Fibroblast of the conjunctiva (primary cell): ENCODE measurements at regions not wholly inside any gene's neighbourhood (a gene's known extent, or its start where the extent isn't known, plus 50 kb on each side); places are given as distances from the start of the nearest gene placed in this dataset.
"Not testable (repeated sequence)": the region's sequence is repeated elsewhere in the genome, so short reads cannot be mapped to it uniquely, and the experiment has no call there.

Experiments used
- DNase-seq: peaks from one replicate; pipeline ENCODE4 v3.0.0-alpha.2; 2010; ENCODE audit warnings: low read depth

DNA sequence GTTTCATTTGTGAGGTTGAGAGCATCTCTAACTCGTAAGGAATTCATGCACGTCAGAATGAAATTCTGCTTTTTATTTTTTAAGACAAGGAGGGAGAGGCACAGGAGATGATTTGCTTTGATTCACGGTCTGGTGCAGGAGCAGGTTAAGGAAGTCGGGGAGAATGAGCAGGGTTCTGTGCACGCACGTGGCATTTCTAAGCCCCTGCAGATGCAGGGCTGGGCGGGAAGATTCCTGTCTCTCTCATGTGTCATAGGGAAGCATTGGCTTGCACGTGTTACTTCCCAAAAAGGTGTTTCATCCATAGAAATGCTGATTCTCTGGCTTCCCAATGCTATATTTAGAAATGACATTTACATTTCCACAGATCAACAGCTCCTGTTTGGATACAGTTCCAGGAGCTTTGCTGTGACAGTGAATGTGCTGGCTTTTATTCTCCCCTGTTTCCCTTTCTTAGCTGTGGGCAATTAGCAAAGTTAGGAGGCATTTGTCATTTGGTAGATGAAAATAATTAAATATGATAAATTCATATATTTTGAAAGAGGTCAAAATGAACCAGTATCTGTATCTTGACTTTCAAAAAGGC is 119.7 kb upstream of the ZFP64 start:
- no peak for DNase-seq

DNA sequence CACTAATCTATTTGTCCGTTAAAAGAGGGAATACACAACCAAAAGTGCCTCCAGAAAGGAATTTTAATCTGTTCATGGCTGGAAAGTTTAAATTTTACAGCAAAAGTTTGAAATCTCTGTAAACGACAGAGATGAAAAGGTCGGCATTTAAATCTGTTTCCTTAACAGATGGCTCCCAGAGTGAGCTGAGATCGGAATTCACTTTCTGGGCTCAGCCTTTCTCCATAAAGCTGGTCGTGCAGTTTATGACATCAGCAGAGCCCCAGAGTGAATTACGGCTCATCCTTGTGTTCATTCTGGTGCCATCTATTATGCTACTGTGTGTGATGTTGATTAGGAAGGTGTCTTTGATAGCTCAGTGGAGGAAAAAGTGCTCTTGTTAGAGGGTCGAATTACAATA is 117.6 kb upstream of the ZFP64 start:
- no peak for DNase-seq

DNA sequence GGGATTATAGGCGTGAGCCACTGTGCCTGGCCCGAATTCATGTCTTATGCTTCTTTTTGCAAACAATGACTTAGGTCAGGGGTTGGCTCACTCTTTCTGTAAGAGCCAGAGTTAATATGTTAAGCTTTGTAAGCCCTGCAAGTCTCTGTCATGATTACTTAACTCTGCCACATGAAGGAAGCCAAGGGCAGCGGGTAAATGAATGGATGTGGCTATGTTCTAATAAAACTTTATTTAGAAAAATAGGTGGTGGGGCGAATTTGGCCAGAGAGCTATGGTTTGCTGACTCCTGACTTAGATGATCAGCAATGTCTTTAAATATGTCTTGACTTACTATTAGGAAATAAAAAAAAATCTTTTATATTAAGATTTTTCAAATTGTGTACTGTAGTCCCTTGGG is 114.9 kb upstream of the ZFP64 start:
- DNase-seq = no peak

DNA sequence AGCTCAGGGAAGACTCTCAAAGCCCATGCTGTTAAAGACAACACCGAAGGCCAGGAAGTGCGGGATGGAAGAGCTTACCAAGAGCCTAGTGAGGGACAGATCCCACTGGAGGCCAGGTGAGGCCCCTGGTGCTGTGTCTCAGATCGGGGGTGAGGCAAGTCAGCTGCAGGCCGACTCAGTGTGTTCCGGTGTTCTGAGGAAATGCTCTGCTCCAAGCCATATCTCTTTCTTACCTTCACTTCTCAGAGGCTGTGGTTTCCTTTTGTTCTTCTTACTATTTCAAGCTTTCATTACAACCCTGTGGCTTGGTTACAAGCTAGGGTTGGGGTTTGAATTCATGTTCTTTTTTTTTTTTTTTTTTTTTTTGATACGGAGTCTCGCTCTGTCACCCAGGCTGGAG is 114.3 kb upstream of the ZFP64 start:
- no peak for DNase-seq

DNA sequence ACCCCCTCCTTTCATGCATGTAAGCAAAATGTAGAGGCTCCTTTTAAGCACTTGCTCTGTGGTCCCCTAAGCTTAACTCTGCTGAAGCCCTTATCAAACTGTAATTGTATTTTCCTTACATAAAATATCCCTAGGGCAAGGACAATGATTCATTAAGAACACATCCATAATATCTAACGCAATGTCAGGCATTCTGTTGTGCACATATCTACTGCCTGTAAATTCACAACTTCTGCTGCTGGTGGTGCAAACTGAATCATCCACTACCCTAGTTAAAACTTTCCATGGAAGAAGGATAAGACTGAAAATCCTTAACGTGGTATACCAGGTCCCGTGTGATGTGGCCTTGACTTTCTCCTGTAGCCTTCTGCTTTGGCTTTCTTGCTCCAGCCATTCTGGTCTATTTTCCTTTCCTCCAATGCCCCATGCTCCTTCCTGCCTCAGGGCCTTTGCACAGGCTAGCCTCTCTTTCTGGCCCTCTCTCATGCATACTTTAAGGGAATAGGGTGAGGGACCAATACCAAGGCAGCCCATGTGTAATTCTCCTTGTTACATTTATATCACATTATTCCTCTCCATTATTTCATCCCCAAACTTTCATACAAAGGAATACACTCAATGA is 113.6 kb upstream of the ZFP64 start:
- no peak for DNase-seq

DNA sequence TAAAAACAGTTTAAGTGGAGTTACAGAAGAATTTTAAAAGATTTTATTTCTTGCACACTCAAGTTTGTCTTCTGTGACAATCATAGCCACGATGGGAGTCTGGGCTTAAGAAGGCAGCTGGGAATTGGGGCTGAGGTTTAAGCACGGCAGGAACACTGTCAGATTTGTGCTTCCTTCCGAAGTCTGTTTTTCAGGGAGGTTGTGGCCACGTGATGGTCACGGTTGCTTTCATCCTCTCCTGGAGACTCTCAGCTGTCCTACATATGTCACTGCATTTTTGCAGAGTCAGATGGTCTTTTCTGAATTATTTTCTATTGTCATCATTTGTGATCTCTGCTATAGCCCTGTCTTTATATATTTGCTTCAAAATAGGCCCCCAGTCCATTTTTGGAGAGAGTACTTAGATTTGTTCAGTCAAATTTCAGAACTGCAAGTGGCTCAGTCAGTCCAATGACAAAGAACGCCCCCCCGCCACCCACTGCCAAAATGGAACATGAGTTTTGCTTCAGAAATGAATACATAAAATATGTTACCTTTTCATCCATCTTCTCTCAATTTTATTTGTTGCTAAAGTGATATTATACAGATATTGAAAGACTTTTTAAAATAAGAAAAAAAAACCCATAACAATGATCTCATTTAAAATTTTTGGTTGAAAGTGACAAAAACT is 111.8 kb upstream of the ZFP64 start:
- DNase-seq = no peak

DNA sequence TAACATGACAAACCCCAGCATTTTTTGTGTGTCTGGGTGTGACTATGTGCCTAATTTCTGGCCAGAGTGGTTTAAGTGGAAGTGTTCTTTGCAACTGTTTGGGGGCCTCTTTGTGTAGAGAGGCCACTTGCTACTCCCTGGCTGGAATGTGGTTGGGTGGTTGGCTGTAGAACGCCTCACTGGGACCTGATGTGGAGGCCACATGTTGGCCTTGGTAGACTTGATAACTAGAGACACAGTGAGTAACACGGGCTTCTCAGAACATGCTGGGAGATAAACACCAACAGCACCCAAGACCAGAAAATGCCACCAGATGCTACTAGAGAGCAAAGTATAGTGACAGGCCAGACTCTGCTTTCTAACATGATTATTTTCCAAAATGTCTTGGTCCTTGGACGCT is 111.2 kb upstream of the ZFP64 start:
- DNase-seq = no peak

DNA sequence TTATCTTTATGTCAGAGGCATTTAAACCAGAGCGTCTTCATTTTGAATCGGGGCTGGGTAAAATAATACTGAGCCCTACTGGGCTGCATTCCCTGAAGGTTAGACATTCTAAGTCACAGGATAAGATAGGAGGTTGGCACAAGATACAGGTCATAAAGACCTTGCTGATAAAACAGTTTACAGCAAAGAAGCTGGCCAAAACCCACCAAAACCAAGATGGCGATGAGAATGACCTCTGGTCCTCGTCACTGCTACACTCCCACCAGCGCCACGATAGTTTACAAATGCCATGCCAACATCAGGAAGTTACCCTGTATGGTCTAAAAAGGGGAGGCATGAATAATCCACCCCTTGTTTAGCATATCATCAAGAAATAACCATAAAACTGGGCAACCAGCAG is 110.5 kb upstream of the ZFP64 start:
- DNase-seq = not testable (repeated sequence)

DNA sequence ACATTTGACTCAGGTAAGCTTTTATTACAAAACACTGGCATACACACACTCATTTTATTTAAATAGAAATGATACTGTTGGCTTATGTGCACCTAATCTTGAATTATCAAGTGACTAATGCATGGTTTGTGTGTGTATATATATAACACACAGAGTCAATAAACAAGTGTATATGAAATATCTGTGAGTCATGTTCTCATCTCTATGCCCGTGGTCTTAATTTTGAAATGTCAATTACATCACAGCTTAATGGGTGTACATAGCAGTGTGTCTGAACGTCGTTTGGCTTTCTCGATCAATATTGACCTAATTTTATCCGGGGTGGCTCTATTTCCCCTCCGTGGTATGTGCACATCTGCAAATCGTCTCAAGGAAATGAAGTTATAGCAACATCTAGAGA is 104.0 kb upstream of the ZFP64 start:
- DNase-seq = no peak

DNA sequence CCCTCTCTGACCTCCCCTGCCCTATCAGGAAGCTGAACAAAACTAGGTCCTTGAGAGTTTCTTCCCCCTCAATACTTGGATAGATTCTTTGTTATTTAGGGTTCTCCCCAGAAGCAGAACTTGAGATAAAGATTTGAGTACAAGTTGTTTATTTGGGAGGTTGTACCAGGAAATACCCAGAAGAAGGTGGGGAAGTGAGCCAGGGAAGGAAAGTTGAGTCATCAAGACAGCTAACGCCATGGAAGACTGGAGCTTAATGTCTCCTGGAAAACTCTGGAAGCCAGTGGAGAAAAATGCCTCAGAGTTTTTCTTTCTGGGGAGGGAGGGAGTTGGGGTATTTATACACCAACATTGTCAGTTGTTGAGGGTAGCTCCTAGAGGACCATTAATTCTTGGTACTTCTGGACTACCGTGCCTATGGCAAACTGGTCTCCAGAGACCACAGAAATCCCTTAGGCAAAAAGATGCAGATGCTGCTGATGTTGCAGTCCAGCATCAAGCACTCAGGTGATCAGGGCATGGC is 102.6 kb upstream of the ZFP64 start:
- DNase-seq = no peak

DNA sequence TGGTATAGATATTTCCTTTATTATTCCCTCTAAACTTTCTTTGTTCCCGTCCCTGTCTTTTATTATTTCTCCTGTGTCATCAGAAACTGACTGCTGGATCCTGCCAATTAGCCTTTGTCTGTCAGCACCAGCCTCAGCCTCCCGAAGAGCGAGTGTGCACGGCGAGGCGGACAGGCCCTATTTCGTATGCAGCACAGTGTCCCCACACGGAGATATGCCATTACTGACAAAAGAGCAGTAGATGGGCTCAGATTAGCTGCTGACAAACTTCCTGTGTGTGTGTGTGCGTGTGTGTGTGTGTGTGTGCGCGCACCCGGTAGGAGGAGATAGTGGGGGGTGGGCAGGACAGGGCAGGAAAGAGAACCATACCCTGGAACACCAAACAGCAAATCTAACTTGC is 99.5 kb upstream of the ZFP64 start:
- no peak for DNase-seq

DNA sequence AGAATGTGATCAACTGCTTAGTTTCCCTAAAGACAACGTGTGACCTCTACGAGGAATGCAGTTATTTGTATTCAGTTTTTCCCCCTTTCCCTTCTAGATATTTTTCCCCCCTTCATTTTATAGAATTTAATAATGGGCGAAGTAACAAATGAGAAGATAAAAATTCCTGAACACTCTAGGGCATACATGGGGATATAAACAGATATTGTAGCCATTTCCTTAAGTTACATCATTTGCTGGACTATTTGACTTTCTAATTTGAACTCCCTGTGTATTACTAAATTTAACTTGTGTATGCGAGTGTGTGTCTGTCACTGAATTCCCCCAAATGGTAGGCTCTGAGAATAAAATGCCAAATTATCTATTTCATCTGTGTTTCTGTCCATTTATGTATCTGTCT is 99.0 kb upstream of the ZFP64 start:
- DNase-seq = no peak

DNA sequence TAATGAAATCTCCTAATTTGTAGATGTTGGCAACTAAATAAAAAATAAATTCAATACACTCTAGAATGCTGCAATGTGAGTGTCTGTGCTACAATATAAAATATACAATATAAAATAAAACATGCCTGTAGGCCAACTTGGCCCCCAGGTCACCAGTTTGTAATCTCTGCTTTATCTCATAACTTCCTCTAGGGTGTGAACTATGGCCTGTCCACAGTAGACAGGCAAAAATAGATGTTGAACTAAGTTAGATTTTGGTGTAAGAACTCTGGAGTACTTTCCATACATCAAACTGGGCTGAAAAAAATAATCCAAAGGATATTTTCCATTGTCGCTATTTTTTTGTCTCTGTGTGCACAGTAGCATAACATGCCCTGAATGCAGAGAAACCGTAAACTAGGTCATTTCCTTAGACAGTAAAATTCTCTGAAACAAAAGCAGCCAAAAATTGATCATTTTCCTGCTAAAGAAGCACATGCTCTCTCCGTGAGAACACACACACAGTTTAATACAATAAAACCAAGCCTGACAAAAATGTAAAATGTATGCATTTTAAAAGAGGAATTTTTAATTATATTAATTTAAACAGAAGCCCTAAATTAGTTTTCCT is 98.5 kb upstream of the ZFP64 start:
- no peak for DNase-seq

DNA sequence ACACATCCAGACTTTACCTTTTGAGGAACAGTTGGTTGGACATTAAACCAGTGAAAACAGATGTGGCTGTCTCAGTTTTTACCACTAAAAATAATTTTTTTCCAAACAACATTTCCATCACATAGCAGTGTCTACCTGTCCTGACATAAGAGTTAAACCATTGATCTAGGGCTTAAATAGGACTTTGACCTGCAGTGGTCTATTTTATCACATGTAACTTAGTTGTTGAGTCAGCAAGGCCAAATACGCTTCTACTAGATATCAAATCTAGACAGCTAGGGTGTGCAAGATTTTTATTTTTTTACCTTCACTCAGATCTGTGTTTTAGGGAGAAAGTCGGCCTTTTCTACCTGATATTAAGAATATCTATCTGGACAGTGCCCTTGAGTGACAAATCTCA is 88.8 kb upstream of the ZFP64 start:
- DNase-seq = no peak

DNA sequence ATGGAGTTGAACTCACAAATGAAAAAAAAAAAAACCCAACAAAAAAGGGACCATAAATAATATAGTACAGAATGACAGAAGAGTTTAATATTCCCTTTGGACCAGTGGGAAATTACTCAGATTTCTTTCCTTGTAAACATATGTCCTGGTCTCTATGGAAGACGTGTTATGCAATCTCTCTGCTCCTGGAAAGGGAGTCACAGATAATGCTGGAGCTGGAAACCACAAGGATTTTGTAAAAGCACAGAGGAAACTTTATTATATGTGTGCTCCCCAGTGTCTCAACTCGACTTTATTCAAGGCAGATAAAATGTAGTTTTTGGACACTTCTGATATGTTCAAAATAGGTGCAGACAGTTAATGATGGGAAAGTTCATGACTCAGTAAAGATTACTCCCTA is 88.1 kb upstream of the ZFP64 start:
- DNase-seq = no peak

DNA sequence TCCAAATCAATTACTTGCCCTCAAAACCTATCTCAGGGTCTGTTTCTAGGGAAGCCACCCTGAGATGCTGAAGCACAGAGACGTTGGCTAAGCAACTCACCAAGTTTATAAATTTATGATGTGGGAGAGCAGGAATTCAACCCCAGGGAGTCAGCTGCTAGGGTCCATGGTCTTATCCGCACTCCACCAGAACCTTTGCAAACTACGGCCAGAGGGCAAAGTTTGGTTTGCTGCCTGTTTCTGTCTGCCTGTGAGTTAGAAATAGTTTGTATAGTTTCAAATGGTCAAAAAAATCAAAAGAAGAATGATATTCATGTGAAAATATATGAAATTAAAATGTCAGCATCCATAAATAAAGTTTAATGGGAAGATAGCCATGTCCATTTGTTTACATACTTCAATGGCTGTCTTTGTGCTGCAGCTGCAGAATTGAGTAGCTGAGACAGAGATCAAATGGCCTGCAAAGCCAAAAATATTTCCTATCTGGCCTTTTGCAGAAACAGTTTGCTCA is 83.7 kb upstream of the ZFP64 start:
- no peak for DNase-seq

DNA sequence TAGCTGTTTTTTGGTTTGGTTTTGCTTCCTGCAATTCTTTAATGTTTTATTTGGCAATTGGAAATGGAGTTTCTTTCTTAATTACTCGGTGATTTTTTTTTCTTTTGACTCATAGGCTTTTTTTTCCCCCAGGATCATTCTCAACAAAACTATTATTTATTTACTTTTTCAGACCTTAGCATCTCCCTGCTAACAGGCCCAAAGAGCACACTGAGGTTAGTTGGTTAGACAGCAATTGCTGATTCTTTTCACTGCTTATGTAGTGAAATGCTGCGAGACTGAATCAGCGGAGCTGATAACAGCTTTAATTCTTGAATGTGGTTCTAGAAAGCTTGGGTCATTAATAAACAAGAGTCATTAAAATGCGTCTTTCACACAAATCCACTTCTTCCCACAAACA is 79.1 kb upstream of the ZFP64 start:
- DNase-seq = no peak

DNA sequence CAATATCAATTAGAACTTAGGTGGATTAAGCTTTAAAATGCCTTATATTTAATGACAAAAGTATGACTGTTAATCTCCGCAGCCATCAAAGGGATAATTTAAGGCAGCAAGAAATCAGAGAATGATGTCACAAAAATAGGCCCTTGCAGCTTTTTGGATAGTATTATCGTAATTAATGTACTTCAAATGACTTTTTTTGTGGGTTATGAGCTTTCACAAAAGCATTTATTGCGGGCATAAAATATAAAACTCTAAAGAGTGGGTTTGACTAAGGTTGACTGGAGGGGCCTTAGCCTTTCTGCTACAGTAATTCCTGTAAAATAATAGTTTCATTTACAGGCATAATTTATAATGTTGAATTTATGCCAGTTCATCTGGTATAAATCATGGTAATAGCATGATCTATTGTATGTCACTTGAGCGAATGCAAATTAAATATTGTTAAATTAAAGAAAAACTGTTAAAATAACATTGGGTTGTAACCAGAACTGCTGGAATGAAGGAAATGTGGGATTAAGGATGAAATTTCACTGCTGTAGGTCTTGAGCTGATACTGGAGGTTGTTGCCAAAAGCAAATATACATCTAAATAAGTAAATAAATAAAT is 78.5 kb upstream of the ZFP64 start:
- DNase-seq = no peak

DNA sequence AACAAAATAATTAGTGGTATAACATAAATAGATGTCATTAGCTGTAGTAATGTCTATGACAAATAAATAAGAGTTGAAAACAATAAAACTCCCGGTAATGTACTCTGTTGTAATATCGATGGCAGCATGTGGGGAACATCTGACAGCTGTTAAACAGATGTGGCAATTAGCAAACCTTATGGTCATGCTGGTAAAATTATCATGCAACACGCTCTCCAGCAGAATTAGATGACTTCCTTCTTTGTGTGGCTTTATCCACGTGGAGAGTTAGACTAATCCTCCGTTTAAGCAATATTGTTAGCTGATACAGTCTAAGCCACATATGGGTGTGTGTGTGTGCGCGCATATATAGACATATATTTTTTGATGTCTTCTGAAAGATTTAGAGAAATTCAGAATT is 77.7 kb upstream of the ZFP64 start:
- no peak for DNase-seq

DNA sequence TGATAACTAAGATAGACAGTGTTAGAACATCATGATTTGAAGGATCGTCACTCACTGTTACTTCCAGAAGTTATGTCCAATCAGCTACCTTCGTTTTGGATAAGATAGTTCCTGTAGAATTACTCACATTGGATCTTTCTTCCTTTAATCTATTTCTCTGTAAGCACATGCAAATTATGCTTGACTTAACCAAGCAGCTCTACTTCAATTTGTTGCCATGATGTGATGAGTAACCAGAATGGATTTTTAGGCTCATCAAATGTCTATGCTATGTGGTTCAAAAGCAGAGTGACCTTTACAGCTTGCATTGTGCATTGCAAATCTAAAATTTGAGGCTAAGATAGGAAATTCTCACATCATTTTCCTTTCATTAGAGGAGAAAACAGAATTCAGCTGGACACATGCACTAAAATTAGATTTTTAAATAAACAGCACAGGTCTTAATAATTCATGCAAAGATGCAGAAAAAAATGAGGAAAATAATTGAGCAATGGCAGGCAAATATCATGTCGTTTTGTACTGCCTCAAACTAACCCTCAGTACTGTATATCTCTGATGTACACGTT is 76.7 kb upstream of the ZFP64 start:
- no peak for DNase-seq

DNA sequence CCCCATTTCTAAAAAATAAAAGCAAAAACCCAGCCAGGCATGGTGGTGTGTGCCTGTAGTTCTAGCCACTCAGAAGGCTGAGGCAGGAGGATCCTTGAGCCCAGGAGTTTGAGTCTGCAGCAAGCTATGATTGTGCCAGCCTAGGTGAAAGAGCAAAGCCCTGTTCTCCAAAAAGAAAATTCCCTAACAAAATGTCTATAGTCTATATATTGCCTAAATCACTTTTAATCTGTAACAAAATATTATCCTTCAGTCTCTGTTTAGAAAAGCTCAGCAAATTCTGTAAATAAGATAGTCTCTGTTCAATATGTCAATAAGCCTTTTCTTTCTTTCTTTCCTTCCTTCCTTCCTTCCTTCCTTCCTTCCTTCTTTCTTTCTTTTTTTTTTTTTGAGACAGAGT is 75.8 kb upstream of the ZFP64 start:
- DNase-seq = no peak

DNA sequence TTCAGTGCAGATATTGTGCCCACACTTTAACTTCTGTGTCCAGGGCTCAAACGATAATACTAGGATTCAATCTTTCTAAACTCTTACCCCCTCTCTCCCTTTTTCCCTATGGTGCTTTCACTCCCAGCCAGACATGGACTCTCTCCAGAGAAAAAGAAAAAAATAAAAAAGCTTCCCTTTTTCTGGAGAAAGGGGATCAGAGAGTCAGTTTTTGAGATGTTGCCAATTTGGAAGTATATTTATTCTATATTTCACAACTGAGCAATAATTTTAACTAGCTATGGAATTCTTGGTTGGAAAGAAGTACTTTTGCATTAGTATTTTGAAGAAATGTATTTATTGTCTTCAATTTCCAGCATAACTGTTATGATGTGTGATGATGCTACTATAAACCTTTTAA is 72.2 kb upstream of the ZFP64 start:
- DNase-seq = no peak
